ENCODE measurements at regions not wholly inside any gene's neighbourhood (a gene's known extent, or its start where the extent isn't known, plus 50 kb on each side); places are given as distances from the start of the nearest gene placed in this dataset.

DNA sequence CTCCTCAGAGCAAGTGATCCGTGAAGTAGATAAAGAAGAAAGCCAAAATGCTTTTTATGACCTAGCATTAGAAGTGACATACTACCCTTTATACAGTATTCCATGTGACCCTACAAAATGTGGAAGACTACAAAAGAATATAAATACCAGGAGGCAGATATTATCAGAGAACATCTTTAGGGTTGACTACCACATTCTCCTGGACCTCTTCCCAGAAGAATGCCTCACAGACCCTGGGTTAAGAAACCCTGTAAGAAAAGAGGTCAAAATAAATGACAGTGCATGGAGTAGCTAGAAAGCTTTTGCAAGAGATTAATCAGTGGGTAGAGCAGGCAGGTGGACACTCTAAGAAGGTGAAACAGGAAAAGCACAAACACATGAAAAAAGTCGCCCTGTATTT is 69.2 kb downstream of the FANCF start:
- no peak for TF ChIP-seq EZH2 (IDR thresholded peaks at IDR 0.05; ENCODE audit: borderline replicate concordance, low read length)
- TF ChIP-seq, protein P1, sequence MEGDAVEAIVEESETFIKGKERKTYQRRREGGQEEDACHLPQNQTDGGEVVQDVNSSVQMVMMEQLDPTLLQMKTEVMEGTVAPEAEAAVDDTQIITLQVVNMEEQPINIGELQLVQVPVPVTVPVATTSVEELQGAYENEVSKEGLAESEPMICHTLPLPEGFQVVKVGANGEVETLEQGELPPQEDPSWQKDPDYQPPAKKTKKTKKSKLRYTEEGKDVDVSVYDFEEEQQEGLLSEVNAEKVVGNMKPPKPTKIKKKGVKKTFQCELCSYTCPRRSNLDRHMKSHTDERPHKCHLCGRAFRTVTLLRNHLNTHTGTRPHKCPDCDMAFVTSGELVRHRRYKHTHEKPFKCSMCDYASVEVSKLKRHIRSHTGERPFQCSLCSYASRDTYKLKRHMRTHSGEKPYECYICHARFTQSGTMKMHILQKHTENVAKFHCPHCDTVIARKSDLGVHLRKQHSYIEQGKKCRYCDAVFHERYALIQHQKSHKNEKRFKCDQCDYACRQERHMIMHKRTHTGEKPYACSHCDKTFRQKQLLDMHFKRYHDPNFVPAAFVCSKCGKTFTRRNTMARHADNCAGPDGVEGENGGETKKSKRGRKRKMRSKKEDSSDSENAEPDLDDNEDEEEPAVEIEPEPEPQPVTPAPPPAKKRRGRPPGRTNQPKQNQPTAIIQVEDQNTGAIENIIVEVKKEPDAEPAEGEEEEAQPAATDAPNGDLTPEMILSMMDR (conservative IDR thresholded peaks at IDR 0.05 in 1 of 2, IDR thresholded peaks at IDR 0.05 in 1 of 2; ENCODE audit: extremely low read depth in 1 of 2, insufficient read depth in 1 of 2, low read depth in 1 of 2, low read length in 2 of 2): no peak
